H1 (cell line): ENCODE measurements at regions not wholly inside any gene's neighbourhood (a gene's known extent, or its start where the extent isn't known, plus 50 kb on each side); places are given as distances from the start of the nearest gene placed in this dataset.

Source experiments
- CTCF ChIA-PET: fragments of 300-600 bp; sonication (Branson Sonifier 250); formaldehyde crosslinking; loops from one replicate; lab custom pipeline; 2021; ENCODE audit not compliant: partially characterized antibody; lab: Charles Lee
- POLR2A ChIA-PET: fragments of 300-600 bp; sonication (Branson Sonifier 250); formaldehyde crosslinking; loops from one replicate; lab custom pipeline; 2021; ENCODE audit warnings: inconsistent platforms; ENCODE audit not compliant: partially characterized antibody; lab: Charles Lee
- DNase-seq, 2 experiments: peaks; one replicate each; pipeline versions ENCODE4 v3.0.0 to v3.0.0-alpha.2; 2010 to 2022; ENCODE audit warnings: low spot score in 2 of 2, low read depth in 1 of 2, mixed read lengths in 1 of 2
- FAIRE-seq: peaks from 2 replicates; lab custom pipeline; 2011; peaks lifted over from hg19 to GRCh38; lab: Jason Lieb, UNC
- H2AFZ ChIP-seq: 2 replicates; pipeline ENCODE4 v1.8.1; 2012; ENCODE audit warnings: low read length, inconsistent platforms
- H2AK5ac ChIP-seq: 2 replicates; pipeline ENCODE4 v1.6.1; 2013; ENCODE audit warnings: low read depth, low read length
- H2BK120ac ChIP-seq: replicated peaks from 2 replicates; pipeline ENCODE3; 2013; ENCODE audit warnings: low read depth, low read length, inconsistent platforms
- H2BK12ac ChIP-seq: 2 replicates; pipeline ENCODE4 v1.6.1; 2013; ENCODE audit warnings: low read depth, low read length
- H2BK15ac ChIP-seq: 2 replicates; pipeline ENCODE4 v1.6.1; 2013; ENCODE audit warnings: low read length
- H2BK20ac ChIP-seq: 2 replicates; pipeline ENCODE4 v1.6.1; 2013; ENCODE audit warnings: low read length
- H2BK5ac ChIP-seq: 2 replicates; pipeline ENCODE4 v1.6.1; 2013; ENCODE audit warnings: low read depth, low read length
- H3K14ac ChIP-seq: 2 replicates; pipeline ENCODE4 v1.6.1; 2013; ENCODE audit warnings: inconsistent platforms; ENCODE audit not compliant: insufficient read length
- H3K18ac ChIP-seq: 2 replicates; pipeline ENCODE4 v1.6.1; 2013; ENCODE audit warnings: low read length; ENCODE audit errors: extremely low read depth
- H3K23ac ChIP-seq: 2 replicates; pipeline ENCODE4 v1.6.1; 2013; ENCODE audit warnings: inconsistent platforms; ENCODE audit not compliant: insufficient read length
- H3K23me2 ChIP-seq: 2 replicates; pipeline ENCODE4 v1.6.1; 2013; ENCODE audit warnings: low read depth, low read length
- H3K27ac ChIP-seq: 2 replicates; pipeline ENCODE4 v1.6.1; 2011; ENCODE audit warnings: low read depth, low read length, inconsistent platforms
- H3K27me3 ChIP-seq, 4 experiments: replicated peaks in 1 of 4; 1 replicate in 1 of 4; 2 replicates in 3 of 4; pipeline versions ENCODE4 v1.6.1 to v1.8.1; 2011 to 2013; ENCODE audit warnings: low read length in 3 of 4, mild to moderate bottlenecking in 3 of 4, inconsistent platforms in 2 of 4, mixed read lengths in 2 of 4, moderate library complexity in 1 of 4; ENCODE audit not compliant: control insufficient read depth in 3 of 4, insufficient read depth in 3 of 4; ENCODE audit errors: extremely low read depth in 1 of 4
- H3K36me3 ChIP-seq, 4 experiments: 2 replicates each; pipeline versions ENCODE4 v1.6.1 to v1.8.1; 2011 to 2013; ENCODE audit warnings: mild to moderate bottlenecking in 4 of 4, low read length in 3 of 4, moderate library complexity in 2 of 4, control low read depth in 1 of 4, inconsistent platforms in 1 of 4; ENCODE audit not compliant: insufficient read depth in 4 of 4, control insufficient read depth in 2 of 4
- H3K4ac ChIP-seq: replicated peaks from 2 replicates; pipeline ENCODE3; 2013; ENCODE audit warnings: low read length, low read depth, mixed read lengths, inconsistent platforms; ENCODE audit not compliant: insufficient read length
- H3K4me1 ChIP-seq, 4 experiments: replicated peaks in 1 of 4; 1 replicate in 1 of 4; 2 replicates in 3 of 4; pipeline versions ENCODE4 v1.6.1 to v1.8.1; 2011 to 2013; ENCODE audit warnings: low read length in 3 of 4, inconsistent platforms in 2 of 4, mixed read lengths in 1 of 4; ENCODE audit not compliant: insufficient read depth in 4 of 4, control insufficient read depth in 3 of 4
- H3K4me2 ChIP-seq, 2 experiments: 2 replicates each; pipeline versions ENCODE4 v1.6.1 to v1.8.1; 2011 to 2013; ENCODE audit warnings: low read depth in 2 of 2, low read length in 2 of 2, control low read depth in 1 of 2, inconsistent platforms in 1 of 2, mild to moderate bottlenecking in 1 of 2; ENCODE audit not compliant: insufficient read depth in 1 of 2
- H3K4me3 ChIP-seq, 4 experiments: fragments of 200-600, 300-600 bp in 1 of 4; sonication (generic), shearing (Covaris generic), sonication (Bioruptor Twin) in 1 of 4; 2 replicates each; pipeline versions ENCODE4 v1.5.1 to v1.8.1; 2011 to 2016; ENCODE audit warnings: low read length in 4 of 4, low read depth in 3 of 4, control low read depth in 2 of 4, inconsistent platforms in 2 of 4, mild to moderate bottlenecking in 2 of 4, mixed read lengths in 1 of 4, moderate library complexity in 1 of 4; ENCODE audit not compliant: insufficient read depth in 2 of 4; ENCODE audit errors: extremely low read depth in 1 of 4
- H3K56ac ChIP-seq: replicated peaks from 2 replicates; pipeline ENCODE3; 2013; ENCODE audit warnings: low read depth, mild to moderate bottlenecking, mixed read lengths, low read length, inconsistent platforms; ENCODE audit not compliant: insufficient read length
- H3K79me1 ChIP-seq: 2 replicates; pipeline ENCODE4 v1.6.1; 2013; ENCODE audit warnings: low read depth, low read length, control low read depth
- H3K79me2 ChIP-seq, 2 experiments: 2 replicates each; pipeline versions ENCODE4 v1.6.1 to v1.8.1; 2012 to 2013; ENCODE audit warnings: low read length in 2 of 2, mild to moderate bottlenecking in 2 of 2, inconsistent platforms in 1 of 2; ENCODE audit not compliant: insufficient read depth in 2 of 2, control insufficient read depth in 1 of 2
- H3K9ac ChIP-seq, 4 experiments: replicated peaks in 1 of 4; 1 replicate in 1 of 4; 2 replicates in 3 of 4; pipeline versions ENCODE4 v1.6.1 to v1.8.1; 2011 to 2013; ENCODE audit warnings: low read depth in 3 of 4, low read length in 3 of 4, control low read depth in 2 of 4, mild to moderate bottlenecking in 2 of 4, moderate library complexity in 2 of 4, inconsistent platforms in 1 of 4; ENCODE audit errors: extremely low read depth in 1 of 4
- H3K9me3 ChIP-seq, 2 experiments: 2 replicates each; pipeline versions ENCODE4 v1.6.1 to v1.8.1; 2012 to 2013; ENCODE audit warnings: mild to moderate bottlenecking in 2 of 2, moderate library complexity in 2 of 2, control low read depth in 1 of 2, inconsistent platforms in 1 of 2, low read depth in 1 of 2, low read length in 1 of 2, mixed read lengths in 1 of 2; ENCODE audit not compliant: insufficient read depth in 2 of 2
- H4K20me1 ChIP-seq, 2 experiments: replicated peaks in 1 of 2; 2 replicates each; pipeline versions ENCODE3 to v1.8.1; 2011 to 2013; ENCODE audit warnings: inconsistent platforms in 2 of 2, low read length in 2 of 2, mild to moderate bottlenecking in 1 of 2; ENCODE audit not compliant: insufficient read depth in 2 of 2, control insufficient read depth in 1 of 2
- H4K5ac ChIP-seq: 2 replicates; pipeline ENCODE4 v1.6.1; 2013; ENCODE audit warnings: low read length, low read depth, mixed read lengths, inconsistent platforms; ENCODE audit not compliant: insufficient read length
- H4K8ac ChIP-seq: 2 replicates; pipeline ENCODE4 v1.8.0; 2013; ENCODE audit warnings: mild to moderate bottlenecking, moderate library complexity, low read length, inconsistent platforms; ENCODE audit not compliant: insufficient read depth; ENCODE audit errors: extremely low read depth
- H4K91ac ChIP-seq: replicated peaks from 2 replicates; pipeline ENCODE3; 2013; ENCODE audit warnings: low read length, mixed read lengths, inconsistent platforms; ENCODE audit not compliant: insufficient read length
- ATF2 ChIP-seq: IDR thresholded peaks from 2 replicates; pipeline ENCODE4 v1.6.1; 2012; ENCODE audit warnings: low read length, inconsistent platforms
- CTBP2 ChIP-seq: IDR thresholded peaks from 2 replicates; pipeline ENCODE4 v1.7.0; 2011; ENCODE audit warnings: borderline replicate concordance, mild to moderate bottlenecking, moderate library complexity, mixed read lengths, low read length; ENCODE audit not compliant: insufficient read depth, insufficient read length
- EP300 ChIP-seq, 2 experiments: IDR thresholded peaks; 1 replicate in 1 of 2; 2 replicates in 1 of 2; pipeline ENCODE4 v1.6.1; 2011 to 2012; ENCODE audit warnings: low read depth in 2 of 2, low read length in 2 of 2, mild to moderate bottlenecking in 2 of 2, borderline replicate concordance in 1 of 2, inconsistent platforms in 1 of 2, moderate library complexity in 1 of 2
- GTF2F1 ChIP-seq: IDR thresholded peaks from 2 replicates; pipeline ENCODE4 v1.6.1; 2012; ENCODE audit warnings: low read depth, low read length, improper control_type of control experiment, borderline replicate concordance
- JUN ChIP-seq: IDR thresholded peaks from 2 replicates; pipeline ENCODE4 v1.6.1; 2011; ENCODE audit warnings: low read depth, mild to moderate bottlenecking, improper control_type of control experiment, low read length
- KDM1A ChIP-seq: fragments of 200-600, 300-600 bp; sonication (generic); IDR thresholded peaks from 2 replicates; pipeline ENCODE4 v1.7.1; 2016; ENCODE audit warnings: mild to moderate bottlenecking, low read length, borderline replicate concordance
- MAFK ChIP-seq: IDR thresholded peaks from 2 replicates; pipeline ENCODE4 v1.6.1; 2012; ENCODE audit warnings: low read depth, mild to moderate bottlenecking, improper control_type of control experiment, low read length
- SAP30 ChIP-seq: fragments of 300-600 bp; sonication (generic); IDR thresholded peaks from 2 replicates; pipeline ENCODE4 v1.7.1; 2012; ENCODE audit warnings: low read length, moderate library complexity, mild to moderate bottlenecking, inconsistent platforms; ENCODE audit not compliant: insufficient read depth, insufficient replicate concordance
- SIX5 ChIP-seq: IDR thresholded peaks from 2 replicates; pipeline ENCODE4 v1.6.1; 2011; ENCODE audit warnings: mild to moderate bottlenecking, low read depth, low read length
- TAF1 ChIP-seq: IDR thresholded peaks from 2 replicates; pipeline ENCODE4 v1.6.1; 2011; ENCODE audit warnings: mild to moderate bottlenecking, low read depth, low read length
- TEAD4 ChIP-seq: IDR thresholded peaks from 2 replicates; pipeline ENCODE4 v1.6.1; 2012; ENCODE audit warnings: low read depth, low read length, inconsistent platforms, mixed read lengths
- YY1 ChIP-seq: IDR thresholded peaks from 2 replicates; pipeline ENCODE4 v1.6.1; 2011; ENCODE audit warnings: low read depth, mild to moderate bottlenecking, low read length
- WGBS, 2 experiments: shearing (Covaris generic) in 1 of 2; methylation state at CpG; one replicate each; pipeline versions ENCODE4 v1.1.6 to v1.1.7; 2013 to 2015; ENCODE audit warnings: low lambda C conversion rate in 2 of 2, mixed read lengths in 2 of 2, inconsistent platforms in 1 of 2, low coverage in 1 of 2, missing lambda C conversion rate in 1 of 2; ENCODE audit not compliant: insufficient replicate concordance in 2 of 2, insufficient coverage in 1 of 2, insufficient read length in 1 of 2; ENCODE audit errors: extremely low coverage in 1 of 2, missing lambda C conversion rate in 1 of 2; 5-methylcytosine and 5-hydroxymethylcytosine counted together

DNA sequence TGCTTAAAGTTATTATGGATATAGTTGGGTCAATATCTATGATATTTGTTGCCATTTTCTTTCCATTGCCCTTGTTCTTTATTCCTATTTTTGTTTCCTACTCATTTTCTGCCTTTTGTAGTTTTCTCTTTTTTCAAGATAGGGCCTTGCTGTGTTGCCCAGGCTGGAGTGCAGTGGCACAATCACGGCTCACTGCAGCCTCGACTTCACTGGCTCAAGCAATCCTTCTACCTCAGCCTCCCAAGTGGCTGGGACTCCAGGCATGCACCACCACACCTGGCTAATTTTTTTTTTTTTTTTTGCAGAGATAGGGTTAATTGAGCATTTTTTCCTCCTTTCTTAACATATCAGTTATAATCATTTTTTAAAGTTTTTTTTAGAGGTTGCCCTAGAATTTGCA is 92.7 kb downstream of the TOMM20 start:
- Histone ChIP-seq H2AK5ac (no peak overlapping the region), H2BK12ac (no peak overlapping the region), H2AFZ (no peak overlapping the region), H4K8ac (no peak overlapping the region), H4K5ac (no peak overlapping the region), H3K27me3 (no peaks in the 10 kb centered on the region), H3K9me3 (peaks cover 0 to 4% of the 10 kb centered on the region in 2 experiments; a peak in 2 of 4 replicates), H3K4me1 (no peaks in the 10 kb centered on the region), H3K79me1 (no peaks in the 10 kb centered on the region), H4K91ac (no peak overlapping the region), H3K9ac (no peak overlapping the region), H3K14ac (no peak overlapping the region), H2BK5ac (no peak overlapping the region), H2BK20ac (no peak overlapping the region), H3K23me2 (no peaks in the 10 kb centered on the region), H3K4me2 (no peak overlapping the region), H3K27ac (no peak overlapping the region), H2BK120ac (no peak overlapping the region), H2BK15ac (no peak overlapping the region), H4K20me1 (no peaks in the 10 kb centered on the region), H3K56ac (no peak overlapping the region), H3K18ac (no peak overlapping the region), H3K23ac (no peak overlapping the region), H3K4ac (no peak overlapping the region), H3K4me3 (no peak overlapping the region), H3K36me3 (no peaks in the 10 kb centered on the region), H3K79me2 (no peaks in the 10 kb centered on the region)
- FAIRE-seq (no peak), DNase-seq (no peak)
- 91% methylated on average over 2 of the region's 2 CpGs; no CpG with 5 or more reads in 1 of the 2 experiments for WGBS, 2 experiments
- POLR2A ChIA-PET = no interaction called here
- CTCF ChIA-PET = interaction anchor here (1.2 kb wide), 1 partner anchor 17 kb away, joined by 3 read pairs; no protein-coding TSS in a partner anchor
- TF ChIP-seq TAF1 (no peak), TEAD4 (no peak), MAFK (no peak), EP300 (IDR thresholded peaks at IDR 0.05; ENCODE audit: borderline replicate concordance in 1 of 2, low read depth in 2 of 2, low read length in 2 of 2) (no peak), ATF2 (no peak), SIX5 (no peak), SAP30 (no peak), CTBP2 (no peak), JUN (no peak), GTF2F1 (no peak), YY1 (no peak), KDM1A (no peak)
